Tibial artery (tissue), 4 donors: ENCODE measurements at regions not wholly inside any gene's neighbourhood (a gene's known extent, or its start where the extent isn't known, plus 50 kb on each side); places are given as distances from the start of the nearest gene placed in this dataset.

ENCODE experiments used
- DNase-seq, 2 donors: peaks; one replicate each; pipeline ENCODE4 v3.0.0-alpha.2; 2019
- H3K27ac ChIP-seq, 2 donors: fragments of 200-600 bp; sonication (generic) in 1 of 2; 1 replicate in 1 of 2; 2 replicates in 1 of 2; pipeline ENCODE4 v1.5.1; 2018 to 2019; ENCODE audit warnings: mild to moderate bottlenecking in 1 of 2
- H3K27me3 ChIP-seq, 2 donors: fragments of 200-600 bp; sonication (generic) in 1 of 2; one replicate each; pipeline versions ENCODE4 v1.5.1 to v1.6.0; 2016 to 2019
- H3K36me3 ChIP-seq, 3 donors: fragments of 200-600 bp; sonication (generic) in 2 of 3; one replicate each; pipeline ENCODE4 v1.5.1; 2016 to 2019; ENCODE audit warnings: mild to moderate bottlenecking in 2 of 3
- H3K4me1 ChIP-seq, 4 donors: fragments of 200-600 bp; sonication (generic) in 2 of 4; 1 replicate in 3 of 4; 2 replicates in 1 of 4; pipeline ENCODE4 v1.5.1; 2016 to 2019
- H3K4me3 ChIP-seq, 2 donors: fragments of 200-600 bp; sonication (generic) in 1 of 2; 1 replicate in 1 of 2; 2 replicates in 1 of 2; pipeline ENCODE4 v1.5.1; 2018 to 2019; ENCODE audit warnings: mild to moderate bottlenecking in 2 of 2
- H3K9me3 ChIP-seq, 3 donors: fragments of 200-600 bp; sonication (generic) in 1 of 3; one replicate each; pipeline ENCODE4 v1.5.1; 2016 to 2019
- CTCF ChIP-seq, 2 experiments: fragments of 200-600 bp in 1 of 2; fragments of 450-650 bp in 1 of 2; IDR thresholded peaks; one replicate each; pipeline ENCODE4 v1.5.1; 2017 to 2019; ENCODE audit warnings: antibody characterized with exemption in 2 of 2, mild to moderate bottlenecking in 1 of 2, moderate library complexity in 1 of 2
- intact Hi-C: fragments of 100-400 bp; cut with DNase I; formaldehyde crosslinking; loops from one replicate; pipeline ENCODE4 v1.15.0; 2023; ENCODE audit warnings: low total_unique reads

- intact Hi-C loops, result loop anchor here (10.0 kb wide), 1 partner anchor 64 kb away; no protein-coding TSS in a partner anchor
- Histone ChIP-seq H3K27ac (peak overlapping the region in 1 of 2 donors; percentile 12), H3K4me1 (peaks cover 0 to 61% (median 29%) of the 10 kb centered on the region in 4 donors), H3K4me3 (no peak overlapping the region), H3K36me3 (no peaks in the 10 kb centered on the region), H3K9me3 (no peaks in the 10 kb centered on the region), H3K27me3 (no peaks in the 10 kb centered on the region)
- no peak for DNase-seq
- TF ChIP-seq CTCF (IDR thresholded peaks at IDR 0.05), result no peak
These were observed 64.7 kb upstream of the MGAT5 start for GRCh38 chr2:134189009-134189720.

- Histone ChIP-seq H3K4me1 (peaks cover 0 to 67% (median 30%) of the 10 kb centered on the region in 4 donors), H3K27ac (peak overlapping the region in 1 of 2 donors; percentile 34), H3K27me3 (no peaks in the 10 kb centered on the region), H3K4me3 (no peak overlapping the region), H3K36me3 (no peaks in the 10 kb centered on the region), H3K9me3 (no peaks in the 10 kb centered on the region)
- no peak for DNase-seq
- intact Hi-C loops, result no loop called here
- TF ChIP-seq CTCF (IDR thresholded peaks at IDR 0.05), result no peak
These were observed 63.6 kb upstream of the MGAT5 start for GRCh38 chr2:134190062-134190806.

GRCh38 chr2:134190807-134191203 lies 63.1 kb upstream of the MGAT5 start:
- Histone ChIP-seq H3K36me3 (no peaks in the 10 kb centered on the region), H3K9me3 (no peaks in the 10 kb centered on the region), H3K27ac (peak overlapping the region; percentile 34 to 40), H3K4me1 (peaks cover 0 to 67% (median 30%) of the 10 kb centered on the region in 4 donors), H3K4me3 (no peak overlapping the region), H3K27me3 (no peaks in the 10 kb centered on the region)
- DNase-seq, result peak in 1 of 2 donors; percentile 83
- intact Hi-C loops, result no loop called here
- no peak for TF ChIP-seq CTCF (IDR thresholded peaks at IDR 0.05)

GRCh38 chr2:134191835-134192234 lies 62.0 kb upstream of the MGAT5 start:
- H3K9me3 ChIP-seq, result no peaks in the 10 kb centered on the region
- H3K4me1 ChIP-seq, result peaks cover 0 to 67% (median 30%) of the 10 kb centered on the region in 4 donors
- peak overlapping the region in 1 of 2 donors; percentile 40 for H3K27ac ChIP-seq
- no peak for DNase-seq
- no peaks in the 10 kb centered on the region for H3K27me3 ChIP-seq
- H3K36me3 ChIP-seq, result no peaks in the 10 kb centered on the region
- no peak for TF ChIP-seq CTCF (IDR thresholded peaks at IDR 0.05)
- intact Hi-C loops, result no loop called here
- no peak overlapping the region for H3K4me3 ChIP-seq

- Histone ChIP-seq H3K36me3 (no peaks in the 10 kb centered on the region), H3K27me3 (no peaks in the 10 kb centered on the region), H3K9me3 (no peaks in the 10 kb centered on the region), H3K4me1 (peaks cover 0 to 62% (median 31%) of the 10 kb centered on the region in 4 donors), H3K4me3 (no peak overlapping the region), H3K27ac (peak overlapping the region; percentile 8 to 51)
- TF ChIP-seq CTCF (IDR thresholded peaks at IDR 0.05), result no peak
- intact Hi-C loops, result no loop called here
- no peak for DNase-seq
These were observed 60.9 kb upstream of the MGAT5 start for GRCh38 chr2:134193006-134193405.
